M059J (cell line): ENCODE measurements at regions not wholly inside any gene's neighbourhood (a gene's known extent, or its start where the extent isn't known, plus 50 kb on each side); places are given as distances from the start of the nearest gene placed in this dataset.
"Not testable (repeated sequence)": the region's sequence is repeated elsewhere in the genome, so short reads cannot be mapped to it uniquely, and the experiment has no call there.

Experiments
- DNase-seq: peaks from one replicate; pipeline ENCODE4 v3.0.0-alpha.2; 2012; ENCODE audit warnings: low read depth

DNA sequence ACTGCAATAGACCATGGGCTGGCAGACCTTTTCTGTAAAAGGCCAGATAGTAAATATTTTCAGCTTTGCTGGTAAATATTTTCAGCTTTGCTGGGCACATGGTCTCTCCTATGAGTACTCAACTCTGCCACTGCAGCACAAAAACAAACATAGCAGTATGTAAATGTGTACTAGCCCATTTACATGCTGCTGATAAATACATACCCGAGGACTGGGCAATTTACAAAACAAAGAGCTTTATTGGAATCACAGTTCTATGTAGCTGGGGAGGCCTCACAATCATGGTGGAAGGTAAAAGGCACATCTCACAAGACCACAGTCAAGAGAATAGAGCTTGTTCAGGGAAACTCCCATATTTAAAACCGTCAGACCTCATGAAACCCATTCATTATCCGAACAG, 793.0 kb downstream of the EDEM1 start:
- DNase-seq = no peak

DNA sequence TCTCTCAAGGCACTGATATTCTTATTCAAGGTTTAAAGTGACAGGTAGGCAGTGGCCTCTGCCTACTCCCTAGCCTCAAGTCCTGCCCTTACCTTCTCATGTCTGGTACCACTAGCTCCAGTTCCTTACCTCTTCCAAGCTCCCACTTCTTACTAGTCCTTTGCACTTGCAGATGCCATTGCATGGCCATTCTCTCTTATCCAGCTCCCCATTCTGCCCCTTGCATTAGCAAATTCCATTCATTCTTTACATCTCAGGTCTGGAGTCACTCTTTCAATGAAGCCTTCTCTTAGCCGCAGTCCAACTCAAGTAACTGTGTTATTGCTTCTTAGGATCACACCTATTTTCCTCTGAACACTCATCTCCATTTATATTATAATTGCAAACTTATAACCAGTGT, 807.1 kb downstream of the EDEM1 start:
- no peak for DNase-seq

DNA sequence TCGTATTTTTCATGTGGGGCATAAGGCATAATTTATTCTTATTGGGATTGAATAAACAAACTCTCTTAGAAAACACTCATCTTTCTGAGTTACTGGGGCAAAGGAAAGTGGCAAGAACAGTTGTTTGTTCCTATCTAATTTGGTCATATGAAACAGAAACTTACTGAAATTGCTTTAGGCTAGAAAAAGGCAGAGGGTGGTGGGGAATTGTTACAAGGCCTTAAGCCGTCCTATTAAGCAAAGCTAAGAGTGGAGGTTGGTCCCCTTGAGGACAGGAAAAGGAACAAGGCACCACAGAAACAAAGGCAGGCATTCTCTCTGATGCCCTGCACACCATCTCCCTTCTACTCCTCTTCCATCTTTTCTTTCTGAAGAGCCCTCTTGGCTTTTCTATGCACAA, 830.9 kb downstream of the EDEM1 start:
- DNase-seq = no peak

DNA sequence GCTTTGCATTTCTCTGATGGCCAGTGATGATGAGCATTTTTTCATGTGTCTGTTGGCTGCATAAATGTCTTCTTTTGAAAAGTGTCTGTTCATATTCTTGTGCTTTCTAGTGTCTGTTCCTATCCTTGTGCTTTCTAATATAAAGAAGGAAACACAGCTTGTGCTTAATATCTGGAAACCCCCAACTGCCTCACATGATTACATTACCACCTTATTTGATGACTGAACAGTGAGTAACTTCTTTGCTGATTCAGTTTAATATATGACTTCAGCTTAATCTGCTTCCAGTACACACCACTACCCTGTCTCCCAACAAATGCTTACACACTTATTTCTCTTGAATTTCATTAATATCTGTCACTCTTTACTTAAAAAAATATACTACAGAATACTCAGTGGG, 835.1 kb downstream of the EDEM1 start:
- DNase-seq = no peak

DNA sequence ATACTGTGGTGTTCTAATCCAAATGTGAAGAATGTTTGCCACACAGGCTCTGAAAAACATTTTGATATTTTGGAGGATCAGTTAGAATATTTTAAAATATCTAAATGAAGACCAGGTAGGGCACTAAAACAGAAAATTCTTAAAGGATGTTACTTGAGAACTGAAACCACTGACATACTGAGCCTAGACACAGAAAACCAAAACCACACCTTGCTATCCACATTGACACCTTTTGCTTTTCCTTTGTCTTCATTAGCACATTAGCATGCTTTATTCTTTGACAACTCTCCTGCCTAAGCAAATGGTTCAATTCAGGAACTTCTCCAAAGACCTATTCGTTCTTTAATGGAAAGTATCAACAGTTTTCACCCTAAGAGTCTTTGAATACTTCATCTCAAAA, 835.9 kb upstream of the GRM7 start:
- no peak for DNase-seq

DNA sequence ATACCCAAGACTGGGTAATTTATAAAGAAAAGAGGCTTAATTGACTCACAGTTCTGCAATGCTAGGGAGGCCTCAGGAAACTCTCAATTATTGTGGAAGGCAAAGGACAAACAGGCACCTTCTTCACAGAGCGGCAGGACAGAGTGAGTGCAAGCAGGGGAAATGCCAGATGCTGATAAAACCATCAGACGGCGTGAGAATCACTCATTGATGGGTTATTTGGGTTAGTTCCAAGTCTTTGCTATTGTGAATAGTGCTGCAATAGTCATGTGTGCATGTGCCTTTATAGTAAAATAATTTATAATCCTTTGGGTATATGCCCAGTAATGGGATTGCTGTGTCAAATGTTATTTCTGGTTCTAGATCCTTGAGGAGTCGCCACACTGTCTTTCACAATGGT, 830.3 kb upstream of the GRM7 start:
- DNase-seq = not testable (repeated sequence)

DNA sequence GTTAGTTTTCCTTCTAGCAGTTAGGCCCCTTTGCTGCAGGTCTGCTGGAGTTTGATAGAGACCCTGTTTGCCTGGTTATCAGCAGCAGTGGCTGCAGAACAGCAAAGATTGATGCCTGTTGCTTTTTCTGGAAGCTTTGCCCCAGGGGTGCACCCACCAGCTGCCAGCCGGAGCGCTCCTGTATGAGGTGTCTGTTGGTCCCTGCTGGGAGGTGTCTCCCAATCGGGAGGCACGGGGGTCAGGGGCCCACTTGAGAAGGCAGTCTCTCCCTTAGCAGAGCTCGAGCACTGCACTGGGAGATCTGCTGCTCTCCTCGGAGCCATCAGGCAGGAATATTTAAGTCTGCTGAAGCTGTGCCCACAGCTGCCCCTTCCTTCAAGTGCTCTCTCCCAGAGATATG, 825.3 kb upstream of the GRM7 start:
- no peak for DNase-seq

DNA sequence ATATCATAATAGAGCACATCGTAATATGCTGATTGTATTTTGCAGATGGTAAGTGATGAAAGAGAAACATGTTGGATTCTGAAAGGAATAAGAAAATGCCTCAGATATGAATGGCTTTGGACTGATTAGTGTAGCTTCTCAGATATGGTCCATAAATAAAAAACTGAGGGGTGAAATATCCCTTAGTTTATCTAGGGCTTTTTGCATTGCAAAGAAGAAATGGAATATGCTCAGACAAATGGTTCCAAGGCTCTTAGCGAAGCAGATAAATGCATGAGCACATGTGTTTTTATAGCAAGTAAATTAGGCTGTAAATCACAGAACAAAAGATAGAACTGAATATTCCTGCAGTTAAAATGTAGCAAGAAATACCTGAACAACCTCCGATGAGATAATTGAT, 820.9 kb upstream of the GRM7 start:
- DNase-seq = no peak

DNA sequence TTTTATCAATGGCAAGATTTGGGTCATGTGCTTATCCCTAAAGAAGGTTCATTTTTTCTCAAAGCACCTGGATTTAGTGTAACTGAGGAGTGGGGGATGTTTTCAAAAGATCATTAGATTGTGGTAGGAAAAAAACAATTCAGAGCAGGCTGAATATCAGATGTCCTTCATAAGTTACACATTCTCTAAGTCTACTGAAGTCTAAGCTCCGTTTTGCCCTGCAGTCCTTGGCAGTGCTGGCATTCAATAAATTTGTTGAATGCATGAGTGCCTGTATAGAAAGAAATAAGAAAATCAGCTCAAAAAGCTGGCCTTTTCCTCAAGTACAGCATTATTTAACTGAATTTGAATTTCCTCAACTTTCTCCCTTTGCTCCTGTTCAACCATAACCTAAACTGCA, 819.0 kb upstream of the GRM7 start:
- no peak for DNase-seq

DNA sequence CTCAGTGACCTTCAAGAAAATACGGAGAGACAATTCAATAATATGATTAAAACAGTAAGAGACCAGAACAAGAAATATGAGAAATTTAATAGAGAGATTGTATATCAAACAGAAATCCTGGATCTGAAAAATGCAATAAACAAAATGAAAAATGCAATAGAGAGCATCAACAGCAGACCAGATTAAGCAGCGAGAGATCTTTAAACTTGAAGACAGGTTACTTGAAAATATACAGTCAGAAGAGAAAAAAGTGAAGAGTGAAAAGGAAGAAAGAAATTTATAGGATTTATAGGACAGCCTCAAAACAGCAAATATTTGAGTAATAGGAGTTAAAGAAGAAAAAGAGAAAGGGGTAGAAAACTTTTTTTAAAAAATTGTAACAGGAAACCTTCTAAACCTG, 813.9 kb upstream of the GRM7 start:
- DNase-seq = no peak

DNA sequence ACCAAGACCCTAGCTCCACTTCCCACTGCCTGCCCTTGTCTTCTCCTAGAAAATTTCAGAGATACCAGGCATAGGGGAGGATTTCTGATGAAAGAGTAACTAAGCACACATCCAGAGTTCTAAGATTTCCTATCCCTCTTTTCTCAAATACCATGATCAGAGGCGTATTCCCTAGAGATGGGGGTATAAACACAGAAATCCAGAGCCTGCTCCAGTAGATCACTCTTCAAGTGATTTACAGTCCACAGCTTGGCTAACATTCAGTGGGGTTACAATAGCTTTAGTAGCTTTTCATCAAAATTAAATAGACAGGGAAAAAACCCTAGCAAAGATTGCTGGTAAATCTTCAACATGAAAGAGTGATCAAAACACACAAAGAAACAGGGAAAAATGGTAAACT, 800.7 kb upstream of the GRM7 start:
- no peak for DNase-seq

DNA sequence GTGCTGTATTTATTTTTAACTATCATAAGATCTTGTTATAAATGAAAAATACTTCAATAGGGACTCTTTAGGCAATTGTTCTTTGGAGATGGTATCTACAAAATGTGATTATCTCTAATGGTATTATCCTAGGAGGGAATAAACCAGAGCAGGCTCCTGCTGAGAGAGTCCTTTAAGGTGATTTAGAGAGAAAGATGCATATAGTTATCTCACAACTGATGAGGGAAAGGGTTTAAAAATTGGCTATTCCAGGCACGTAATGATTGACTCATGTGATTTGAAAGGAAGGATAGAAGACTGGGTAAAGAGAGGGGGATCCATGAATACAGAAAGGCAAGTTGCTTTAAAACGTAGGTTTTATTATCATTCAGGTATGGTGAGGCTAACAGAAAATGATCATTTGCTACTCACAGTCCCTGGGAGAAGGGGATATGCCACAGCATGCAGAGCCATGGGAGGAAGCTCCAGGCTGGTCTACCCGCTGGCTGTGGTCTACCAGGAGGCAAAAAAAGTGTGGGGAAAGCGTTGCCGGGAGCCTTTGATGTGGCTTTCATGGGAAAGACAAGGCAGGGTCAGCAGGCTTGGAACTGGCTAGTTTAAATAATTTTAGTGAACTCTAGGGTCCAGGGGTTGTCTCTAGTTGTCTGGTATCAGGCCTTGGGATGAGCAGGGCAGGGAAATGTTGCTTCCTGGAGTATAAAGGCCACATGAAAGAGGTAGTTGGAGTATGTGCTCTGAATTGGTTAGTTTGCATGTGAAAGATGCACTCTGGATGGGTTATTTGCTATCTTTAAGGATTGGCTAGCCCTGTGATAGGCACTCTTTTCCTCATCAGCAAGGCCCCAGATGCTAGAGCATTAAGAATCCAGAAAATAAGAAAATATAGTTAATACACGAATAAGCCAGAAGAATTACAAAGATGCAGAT, 798.4 kb upstream of the GRM7 start:
- no peak for DNase-seq

DNA sequence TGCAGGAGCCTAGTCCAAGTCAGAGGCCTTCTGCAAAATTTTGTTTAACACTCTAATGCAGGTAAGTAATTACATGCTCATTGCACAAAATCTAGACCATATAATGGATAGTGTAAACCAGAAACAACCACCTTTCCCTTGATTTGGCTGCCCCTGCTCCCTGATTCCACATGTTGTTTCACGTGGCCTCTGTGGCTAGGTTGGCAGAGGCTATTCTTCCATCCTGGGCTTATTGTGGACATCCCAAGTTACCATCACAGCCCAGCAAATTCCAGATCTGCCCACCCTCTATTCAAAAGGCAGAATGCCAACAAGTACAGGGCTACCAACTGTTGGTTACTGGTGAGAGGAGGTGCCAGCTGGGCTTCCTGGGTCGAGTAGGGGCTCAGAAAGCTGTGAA, 794.5 kb upstream of the GRM7 start:
- no peak for DNase-seq

DNA sequence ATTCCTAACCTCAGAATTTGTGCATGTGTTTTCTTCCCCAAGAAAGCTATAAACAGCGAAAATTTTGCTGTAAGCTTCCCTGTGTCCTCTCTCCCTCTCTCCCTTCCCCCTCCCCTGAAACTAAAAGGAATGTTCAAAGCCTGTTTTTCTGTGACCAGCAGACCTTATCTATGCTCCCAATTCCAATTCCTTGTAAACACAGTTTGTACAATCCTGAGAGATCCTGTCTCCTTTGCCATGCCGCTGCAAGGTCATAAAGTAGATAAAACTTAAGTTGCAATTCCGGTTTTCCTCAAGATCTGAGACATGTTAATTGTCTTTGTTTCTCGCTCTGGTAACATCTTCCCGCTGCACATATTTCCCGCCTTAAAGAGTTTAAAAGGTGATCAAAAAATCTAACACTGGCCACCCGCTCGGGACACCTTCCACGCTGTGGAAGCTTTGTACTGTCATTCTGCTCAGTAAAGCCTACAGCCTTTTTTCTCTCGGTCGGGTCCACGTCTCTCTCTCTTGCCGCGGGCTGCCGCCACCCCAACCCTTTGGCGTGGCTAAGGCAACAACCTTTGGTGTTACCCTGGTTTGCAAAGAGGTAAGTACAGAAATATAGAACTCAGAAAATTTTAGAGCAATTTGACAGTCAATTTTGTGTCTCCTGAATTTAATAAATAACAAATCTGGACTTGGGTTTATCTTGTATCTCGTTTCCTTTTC, 793.9 kb upstream of the GRM7 start:
- DNase-seq = not testable (repeated sequence)

DNA sequence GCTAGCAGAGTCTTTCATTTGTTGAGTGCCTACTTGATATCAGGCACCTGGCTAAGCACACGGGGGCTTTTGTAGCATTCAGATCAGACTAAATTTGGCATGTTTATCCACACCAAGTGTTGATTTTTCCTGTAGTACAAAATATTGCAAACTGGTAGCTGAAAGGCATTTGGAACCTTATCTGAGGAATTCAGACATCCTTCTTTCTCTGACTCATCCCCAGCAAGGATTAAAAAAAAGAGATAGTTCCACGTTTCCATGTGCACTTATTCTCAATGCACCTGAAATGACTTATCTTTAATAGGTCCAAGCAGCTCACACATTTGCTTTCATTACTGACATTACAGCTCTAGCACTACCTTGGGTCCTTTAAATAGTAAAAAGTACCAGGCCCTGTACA, 786.0 kb upstream of the GRM7 start:
- DNase-seq = no peak

DNA sequence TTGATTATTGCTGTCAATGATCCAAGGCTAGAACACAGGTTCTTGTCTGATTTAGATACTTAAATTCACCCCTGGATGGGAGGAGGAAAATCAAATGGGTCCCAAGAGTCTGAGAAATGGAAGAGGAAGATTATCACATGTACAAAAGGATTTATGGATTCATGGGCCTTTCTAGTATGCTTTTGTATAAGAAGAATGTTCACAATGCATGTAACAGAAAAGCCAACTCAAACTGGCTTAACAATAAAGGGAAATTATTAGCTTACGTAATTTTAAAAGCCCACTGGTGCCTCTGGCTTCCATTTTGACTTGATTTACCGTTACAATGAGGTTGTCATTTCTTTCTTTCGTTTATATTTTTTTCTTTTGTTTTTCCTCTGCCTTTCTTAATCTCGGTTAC, 782.5 kb upstream of the GRM7 start:
- DNase-seq = no peak

DNA sequence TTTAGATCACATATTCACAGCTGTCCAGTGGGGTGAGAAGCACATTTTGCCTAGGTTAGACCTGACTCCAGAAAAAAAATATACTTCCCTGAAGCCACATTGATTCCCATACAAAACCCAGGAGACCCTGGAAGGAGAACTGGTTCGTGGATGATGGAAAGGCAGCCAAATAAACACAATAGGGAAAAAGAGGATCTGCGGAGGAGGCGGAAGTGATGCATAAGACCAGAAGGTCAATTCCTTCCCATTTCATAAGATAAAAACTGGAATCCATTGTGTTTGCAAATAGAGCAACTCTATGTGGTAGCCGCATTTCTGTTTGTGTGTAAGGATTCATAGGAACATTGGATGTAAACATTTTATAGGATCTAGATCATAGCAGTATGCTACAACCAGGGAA, 781.9 kb upstream of the GRM7 start:
- DNase-seq = no peak

DNA sequence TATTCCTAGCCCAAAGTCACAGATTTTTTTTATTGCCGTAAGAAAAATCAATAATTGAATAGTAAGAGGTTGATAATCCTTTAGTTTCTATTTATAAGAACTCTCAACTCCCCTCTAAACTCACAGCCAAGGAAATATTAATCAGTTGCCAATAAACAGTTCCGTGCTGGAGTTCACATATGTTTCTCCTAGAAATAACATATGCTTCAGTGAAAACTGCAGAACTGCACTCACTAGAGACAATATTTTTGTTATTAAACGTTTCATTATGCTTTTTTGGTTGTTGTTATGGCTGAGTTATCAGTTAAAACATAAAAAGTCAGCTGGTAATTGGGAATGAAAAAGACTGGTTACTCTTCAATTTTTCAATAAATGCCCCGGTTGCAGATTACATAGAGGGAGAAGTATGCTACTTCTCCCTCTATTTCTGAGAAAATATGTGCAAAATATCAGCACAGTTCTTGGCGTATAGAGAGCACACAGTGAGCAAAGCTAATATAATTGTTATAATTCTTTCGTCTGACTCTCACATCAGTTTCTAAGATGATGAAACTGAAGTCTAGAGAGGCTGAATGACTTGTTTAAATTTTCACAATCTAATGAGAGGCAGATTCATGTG, 781.2 kb upstream of the GRM7 start:
- DNase-seq = no peak

DNA sequence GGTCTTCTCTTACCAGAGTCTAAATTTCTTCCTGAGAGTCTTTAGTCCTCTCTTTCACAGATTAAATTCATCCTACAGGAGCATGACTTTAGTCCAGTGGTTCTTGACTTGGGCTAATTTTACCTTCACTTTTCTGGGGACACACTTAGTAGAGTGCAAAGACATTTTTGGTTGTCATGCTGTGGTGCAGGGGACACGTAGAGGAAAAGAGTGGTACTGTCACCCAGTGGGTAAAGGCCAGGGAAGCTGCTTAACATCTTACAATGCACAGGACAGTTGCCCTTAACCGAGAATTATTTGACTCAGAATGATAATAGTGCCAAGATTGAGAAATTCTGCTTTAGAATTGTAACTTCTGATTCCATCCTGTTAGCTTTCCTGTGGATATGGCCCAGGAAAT, 772.5 kb upstream of the GRM7 start:
- no peak for DNase-seq

DNA sequence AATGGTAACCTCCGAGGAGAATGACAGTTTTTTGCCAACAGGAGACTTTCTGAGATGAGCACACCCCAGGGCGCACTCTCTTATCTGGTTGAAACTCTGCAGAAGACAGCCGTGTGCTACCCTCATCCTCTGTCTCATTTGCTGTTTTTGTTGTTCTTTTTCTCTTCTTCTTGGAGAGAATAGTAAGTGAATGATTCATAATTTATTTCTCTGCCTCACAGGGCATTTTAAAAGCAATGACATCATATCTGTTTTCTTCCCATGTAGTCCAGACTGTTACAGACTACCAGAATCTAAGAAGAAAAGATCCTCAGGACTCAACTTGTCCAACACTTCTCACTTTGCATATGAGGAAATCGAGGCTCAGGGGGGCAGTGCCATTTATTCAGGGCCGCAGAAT, 771.1 kb upstream of the GRM7 start:
- DNase-seq = no peak

DNA sequence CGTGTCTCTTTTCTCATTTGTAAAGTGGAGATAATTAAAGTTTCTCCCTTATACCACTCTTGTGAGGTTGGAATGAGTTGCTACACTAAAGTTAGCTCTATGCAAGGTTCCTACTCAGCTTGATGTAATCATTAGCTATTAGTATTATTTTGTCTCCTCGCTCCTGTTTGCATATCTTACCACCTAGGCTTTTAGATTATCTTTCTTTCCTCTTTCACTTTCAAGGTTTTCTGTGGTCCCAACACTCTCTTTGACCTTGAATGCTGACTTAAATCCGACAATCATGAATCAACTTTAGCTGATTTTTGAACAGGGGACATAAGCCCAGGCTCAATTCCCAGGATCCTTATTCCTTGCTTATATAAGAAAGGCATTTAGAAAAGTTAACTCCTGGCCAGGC, 769.7 kb upstream of the GRM7 start:
- no peak for DNase-seq

DNA sequence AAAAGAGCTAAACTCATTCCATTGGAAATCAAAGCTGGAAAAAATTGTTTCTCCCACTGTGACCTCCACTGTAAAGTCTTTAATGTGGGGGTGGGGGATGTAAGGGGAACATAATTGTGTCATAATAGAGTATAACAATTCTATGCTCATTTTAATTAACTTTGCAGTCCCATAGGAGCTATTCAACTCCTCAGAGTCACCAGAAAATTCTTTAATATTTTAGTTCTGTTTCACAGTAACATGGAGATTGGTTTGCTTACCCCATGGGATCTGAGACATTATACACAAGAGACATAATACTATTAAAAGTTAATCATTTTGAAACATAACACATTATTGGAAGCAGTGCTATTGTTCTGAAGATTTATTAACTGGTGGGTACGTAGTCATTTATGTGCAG, 765.9 kb upstream of the GRM7 start:
- no peak for DNase-seq

DNA sequence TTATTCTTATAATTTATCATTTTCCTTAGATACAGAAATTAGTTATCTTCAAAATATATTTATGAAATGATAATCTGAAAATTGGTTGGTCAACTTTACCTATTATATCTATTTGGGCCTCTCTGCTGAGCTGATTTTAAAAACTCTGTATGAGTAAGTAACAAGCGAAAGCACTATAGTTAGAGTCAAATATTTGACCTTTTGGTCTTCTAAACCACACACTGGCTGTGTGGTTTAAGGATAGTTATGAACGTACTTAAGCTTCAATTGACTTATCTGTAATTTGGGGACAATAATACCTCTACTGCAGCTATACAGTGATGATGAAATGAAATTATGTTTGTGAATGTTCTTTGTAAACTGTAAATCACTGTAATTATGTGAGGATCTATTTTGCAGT, 763.9 kb upstream of the GRM7 start:
- no peak for DNase-seq
